T-helper 17 cell (primary cell): ENCODE measurements at regions not wholly inside any gene's neighbourhood (a gene's known extent, or its start where the extent isn't known, plus 50 kb on each side); places are given as distances from the start of the nearest gene placed in this dataset.

Experiments
- ATAC-seq: fragments of 150-1000 bp; cut with Tn5 transposase; 2 replicates; pipeline ENCODE4 v1.10.0; 2021; ENCODE audit warnings: mild to moderate bottlenecking, moderate library complexity
- DNase-seq, 3 donors: peaks; one replicate each; pipeline versions ENCODE4 v3.0.0 to v3.0.0-alpha.2; 2020 to 2021
- H3K9me3 ChIP-seq: one replicate; pipeline ENCODE4 v1.7.0; 2013; ENCODE audit warnings: low read length, mild to moderate bottlenecking; ENCODE audit not compliant: control insufficient read depth, poor library complexity, severe bottlenecking
- H3K27ac Mint-ChIP-seq: one replicate; pipeline ENCODE4 v1.8.0; 2022; ENCODE audit warnings: mild to moderate bottlenecking, moderate library complexity, mixed read lengths
- H3K27me3 Mint-ChIP-seq: one replicate; pipeline ENCODE4 v1.8.0; 2022; ENCODE audit warnings: mixed read lengths
- H3K36me3 Mint-ChIP-seq: one replicate; pipeline ENCODE4 v1.8.0; 2022; ENCODE audit warnings: low read depth, mixed read lengths
- H3K4me1 Mint-ChIP-seq: one replicate; pipeline ENCODE4 v1.8.0; 2022; ENCODE audit warnings: mild to moderate bottlenecking, mixed read lengths
- H3K4me3 Mint-ChIP-seq: one replicate; pipeline ENCODE4 v1.8.0; 2022; ENCODE audit warnings: mild to moderate bottlenecking, moderate library complexity, mixed read lengths

GRCh38 chr13:106628936-106629659, 61.2 kb upstream of the ARGLU1 start:
- ATAC-seq (no peak), DNase-seq (no peak)
- Mint-ChIP-seq H3K4me1 (peaks cover 2% of the 10 kb centered on the region), H3K36me3 (peaks cover 4% of the 10 kb centered on the region), H3K27ac (no peak overlapping the region), H3K27me3 (peaks cover 84% of the 10 kb centered on the region), H3K4me3 (no peak overlapping the region)
- H3K9me3 ChIP-seq: no peaks in the 10 kb centered on the region

- H3K4me1 Mint-ChIP-seq: peaks cover 2% of the 10 kb centered on the region
These were observed 58.5 kb upstream of the ARGLU1 start for GRCh38 chr13:106626473-106626872.

GRCh38 chr13:106625578-106625977, 57.6 kb upstream of the ARGLU1 start:
- Mint-ChIP-seq H3K36me3 (peaks cover 4% of the 10 kb centered on the region), H3K4me1 (peaks cover 2% of the 10 kb centered on the region), H3K27me3 (peaks cover 91% of the 10 kb centered on the region), H3K4me3 (no peak overlapping the region), H3K27ac (no peak overlapping the region)
- no peak for ATAC-seq
- no peaks in the 10 kb centered on the region for H3K9me3 ChIP-seq
- DNase-seq: no peak

More at GRCh38 chr13:106626473-106626872, 58.5 kb upstream of the ARGLU1 start:
- no peak overlapping the region for H3K27ac Mint-ChIP-seq
- H3K9me3 ChIP-seq: no peaks in the 10 kb centered on the region
- DNase-seq: no peak
- H3K27me3 Mint-ChIP-seq: peaks cover 82% of the 10 kb centered on the region
- H3K4me3 Mint-ChIP-seq: no peak overlapping the region
- peaks cover 4% of the 10 kb centered on the region for H3K36me3 Mint-ChIP-seq
- ATAC-seq: no peak

DNA sequence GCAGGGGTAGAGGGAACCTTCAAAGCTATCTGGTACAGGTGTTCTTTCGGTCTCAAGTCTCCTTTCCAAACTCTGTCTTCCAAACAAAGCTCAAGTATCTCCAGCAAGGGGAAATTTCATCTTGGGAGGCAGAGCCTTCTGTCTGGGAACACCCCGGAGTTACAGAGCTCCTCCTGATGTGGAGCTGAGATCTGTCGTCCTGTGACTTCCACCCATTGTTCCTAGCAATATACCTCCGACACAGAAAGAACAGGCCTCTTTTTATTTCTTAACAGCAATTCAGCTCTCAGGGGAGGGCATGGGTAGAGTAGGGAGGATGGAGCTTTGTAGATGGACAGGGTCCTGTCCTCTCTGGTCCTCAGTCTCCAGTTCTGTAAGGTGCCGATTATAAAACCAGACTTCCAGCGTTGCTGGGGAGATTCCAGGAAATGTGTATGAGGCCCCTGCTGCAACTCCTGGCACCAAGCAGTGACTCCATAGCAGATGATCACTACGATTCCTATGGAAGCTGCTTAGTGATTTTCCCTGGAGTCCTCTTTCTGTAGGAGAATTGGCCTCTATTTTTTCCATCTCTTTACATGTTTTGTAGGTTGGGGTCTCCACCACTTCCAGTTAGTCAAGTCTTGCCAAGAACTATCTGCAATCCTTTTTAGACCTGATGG, 56.0 kb upstream of the ARGLU1 start:
- peaks cover 2% of the 10 kb centered on the region for H3K36me3 Mint-ChIP-seq
- no peak for DNase-seq
- H3K27me3 Mint-ChIP-seq: peaks cover 79% of the 10 kb centered on the region
- no peak overlapping the region for H3K27ac Mint-ChIP-seq
- no peaks in the 10 kb centered on the region for H3K9me3 ChIP-seq
- ATAC-seq: no peak
- peaks cover 4% of the 10 kb centered on the region for H3K4me1 Mint-ChIP-seq
- no peak overlapping the region for H3K4me3 Mint-ChIP-seq

DNA sequence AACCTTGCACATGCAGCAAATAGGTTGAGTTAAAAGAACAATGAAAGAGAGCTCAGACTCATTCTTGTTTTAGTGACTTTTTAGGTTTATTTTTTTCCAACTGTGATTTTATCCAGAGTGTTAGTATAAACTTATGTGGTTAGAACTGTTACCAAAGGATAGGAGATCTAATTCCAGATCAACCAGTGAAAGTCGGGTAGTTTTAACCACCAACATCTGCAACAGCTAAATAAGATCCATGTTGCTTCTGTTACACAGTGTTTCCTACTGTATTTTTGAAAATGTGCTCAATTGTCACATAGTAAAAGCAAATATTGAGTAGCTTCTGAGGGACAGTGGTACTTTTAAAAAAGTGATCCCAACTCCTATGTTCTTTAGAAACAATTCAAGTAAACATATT, 53.9 kb upstream of the ARGLU1 start:
- Mint-ChIP-seq H3K4me3 (no peak overlapping the region), H3K27me3 (peaks cover 64% of the 10 kb centered on the region), H3K27ac (no peak overlapping the region), H3K4me1 (peaks cover 3% of the 10 kb centered on the region), H3K36me3 (peaks cover 2% of the 10 kb centered on the region)
- DNase-seq (no peak), ATAC-seq (no peak)
- H3K9me3 ChIP-seq: no peaks in the 10 kb centered on the region

GRCh38 chr13:106619688-106620555, 52.0 kb upstream of the ARGLU1 start:
- DNase-seq (no peak), ATAC-seq (peak; percentile 84)
- peak overlapping the region; percentile 28 for H3K4me3 Mint-ChIP-seq
- no peak overlapping the region for H3K27ac Mint-ChIP-seq
- peaks cover 2% of the 10 kb centered on the region for H3K36me3 Mint-ChIP-seq
- no peaks in the 10 kb centered on the region for H3K9me3 ChIP-seq
- H3K4me1 Mint-ChIP-seq: peaks cover 3% of the 10 kb centered on the region
- peaks cover 52% of the 10 kb centered on the region for H3K27me3 Mint-ChIP-seq
